Fibroblast of skin of left biceps (primary cell): ENCODE measurements at regions not wholly inside any gene's neighbourhood (a gene's known extent, or its start where the extent isn't known, plus 50 kb on each side); places are given as distances from the start of the nearest gene placed in this dataset.
A peak's percentile ranks its signal among the peaks of the same experiment; 100 is the strongest.

Experiments used
- DNase-seq, 2 experiments: peaks; one replicate each; pipeline ENCODE4 v3.0.0-alpha.2; 2013; ENCODE audit warnings: low read depth in 2 of 2

DNA sequence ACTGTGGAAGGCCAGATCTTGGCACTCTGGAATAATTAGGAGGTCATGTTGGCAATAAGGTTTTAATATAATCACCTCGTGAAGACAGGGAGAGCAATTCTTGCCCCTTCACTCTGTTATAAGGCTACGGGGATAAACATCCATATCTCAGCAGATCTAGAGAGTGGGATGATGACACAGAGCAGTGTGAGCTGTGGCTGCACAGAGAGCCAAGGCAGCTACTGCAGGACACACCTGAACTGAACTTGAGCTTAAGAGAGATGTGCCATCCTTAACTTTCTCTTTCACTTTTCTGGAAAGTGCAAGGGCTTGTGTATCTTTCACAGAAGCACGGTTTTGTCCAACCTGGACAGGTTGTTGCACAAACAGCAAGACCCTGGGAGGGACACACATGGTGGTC, 174.7 kb downstream of the GATA3 start:
- DNase-seq, result no peak

DNA sequence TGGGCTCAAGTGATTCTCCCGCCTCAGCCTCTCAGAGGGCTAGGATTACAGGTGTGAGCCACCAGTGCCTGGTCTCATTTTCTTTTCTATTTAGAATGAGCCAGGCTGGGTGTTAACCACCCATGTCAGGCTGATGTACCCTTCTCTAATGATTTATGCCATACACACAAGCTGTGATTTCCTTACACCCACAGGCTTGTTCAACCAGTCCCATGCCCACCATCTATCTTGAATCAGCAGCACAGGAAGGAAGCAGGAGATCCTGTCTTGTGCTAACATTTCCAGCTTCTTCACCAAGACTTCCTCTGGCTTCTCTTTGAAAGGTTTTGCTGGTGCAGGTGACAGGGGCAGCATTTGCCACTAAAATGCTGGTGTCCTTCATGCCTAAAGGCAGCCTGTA, 176.4 kb downstream of the GATA3 start:
- no peak for DNase-seq

- DNase-seq, result no peak
These were observed 178.6 kb downstream of the GATA3 start for GRCh38 chr10:8233049-8233448.

DNA sequence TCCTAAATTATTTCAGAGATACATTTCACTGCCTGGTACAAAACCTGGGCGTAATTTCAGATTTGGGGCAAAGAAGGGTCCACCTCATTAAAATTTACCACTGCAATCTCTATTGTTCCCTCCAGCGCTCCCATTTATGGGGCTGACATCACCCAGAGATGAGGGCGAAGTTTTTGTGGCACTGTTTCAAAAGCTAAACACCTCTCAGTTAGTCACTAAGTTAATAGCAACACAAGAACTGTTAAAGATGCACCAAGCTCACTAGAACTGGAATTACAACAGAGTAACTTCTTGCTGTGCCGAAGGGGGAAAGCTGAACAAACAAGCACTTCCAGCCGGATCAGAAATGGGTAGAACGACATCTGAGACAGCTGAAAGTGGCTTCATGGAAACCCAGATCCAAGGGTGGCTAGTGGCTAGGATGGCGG, 179.4 kb downstream of the GATA3 start:
- no peak for DNase-seq

DNA sequence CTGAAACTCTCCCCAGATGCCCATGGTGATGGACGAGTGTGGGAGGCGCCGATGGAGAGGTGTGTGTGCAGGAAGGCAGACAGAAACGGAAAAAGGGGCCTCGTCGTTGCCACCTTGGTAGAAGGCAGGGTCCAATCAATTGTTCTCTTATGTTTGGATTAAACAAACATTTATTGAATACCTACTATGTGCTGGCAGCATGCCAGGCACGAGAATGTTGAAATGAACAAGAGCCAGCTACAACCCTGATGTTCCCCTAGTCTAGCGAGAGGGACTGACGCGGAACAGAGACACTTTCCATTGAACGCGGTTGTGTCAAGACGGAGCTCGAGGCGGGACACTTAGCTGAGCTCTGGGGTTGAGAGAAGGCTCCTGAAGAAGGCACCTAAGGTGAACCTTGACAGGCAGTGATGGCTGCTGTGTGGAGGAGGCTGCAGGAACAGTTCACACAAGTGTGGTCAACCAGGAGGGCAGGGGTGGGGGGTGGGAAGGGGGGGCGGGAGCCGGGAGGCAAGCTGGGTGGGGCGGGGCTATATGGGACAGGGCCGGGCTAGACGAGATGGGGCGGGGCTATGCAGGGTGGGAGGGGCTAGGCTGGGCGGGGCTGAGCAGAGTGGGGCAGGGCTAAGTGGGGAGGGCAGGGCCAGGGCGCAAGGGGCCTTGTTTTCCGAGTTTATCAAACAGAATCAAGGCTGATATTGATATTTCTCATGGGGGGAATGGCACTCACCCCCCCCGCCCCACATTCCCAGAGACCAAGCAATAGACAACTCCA, 181.0 kb downstream of the GATA3 start:
- no peak for DNase-seq

DNA sequence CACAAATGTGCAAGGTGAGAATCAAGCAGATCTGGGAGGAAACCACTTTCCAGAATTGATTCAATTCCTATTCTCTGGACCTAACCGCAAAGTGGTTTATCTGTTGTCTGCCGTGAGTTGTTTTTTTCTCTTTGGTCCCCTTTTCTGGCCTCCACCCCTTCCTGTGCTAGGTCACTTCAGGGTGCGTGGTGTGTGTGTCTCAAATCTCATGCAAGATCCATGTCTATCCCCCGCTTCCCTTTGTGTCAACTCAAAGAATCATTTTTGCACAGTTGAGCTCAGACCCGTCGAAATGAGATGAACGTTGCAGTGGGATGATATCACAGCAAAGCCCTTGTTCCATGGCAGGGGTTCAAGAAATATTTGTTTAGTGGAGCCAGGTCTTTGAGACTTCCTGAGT, 184.5 kb downstream of the GATA3 start:
- no peak for DNase-seq

GRCh38 chr10:8240861-8241260, 186.4 kb downstream of the GATA3 start:
- DNase-seq, result no peak

GRCh38 chr10:8242295-8242872, 187.9 kb downstream of the GATA3 start:
- DNase-seq, result no peak

DNA sequence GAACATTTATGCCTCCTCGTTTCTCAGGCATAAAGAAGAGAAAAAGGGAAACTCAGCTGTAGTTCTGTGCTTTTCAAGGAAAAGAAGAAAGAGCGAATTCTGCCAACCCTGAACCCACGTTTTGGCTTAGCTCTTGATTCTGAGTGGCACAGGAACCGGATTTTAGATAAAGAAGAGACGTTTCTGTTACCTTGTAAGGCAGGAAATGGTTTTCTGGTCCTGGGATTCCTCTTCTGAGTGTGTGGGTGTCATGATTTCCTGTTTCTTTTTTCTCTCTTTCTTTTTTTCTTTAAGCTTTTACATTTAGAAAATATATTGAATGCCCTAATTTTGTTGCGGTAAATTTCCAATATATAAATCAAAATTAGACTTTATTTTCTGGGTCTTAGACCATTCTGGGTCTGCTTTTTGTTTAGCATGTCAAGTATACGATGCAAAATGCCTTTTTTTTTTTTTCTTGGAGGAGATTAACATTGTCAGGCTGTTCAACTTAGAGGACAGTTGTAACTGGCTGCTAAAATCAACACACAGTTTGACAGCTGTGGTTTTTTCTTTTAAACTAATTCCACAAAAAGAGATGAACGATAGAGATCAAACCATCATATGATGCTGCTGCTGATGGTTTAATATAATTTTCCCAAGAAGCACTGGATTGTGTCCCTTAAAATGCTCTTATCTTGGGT, 190.8 kb downstream of the GATA3 start:
- DNase-seq, result no peak

DNA sequence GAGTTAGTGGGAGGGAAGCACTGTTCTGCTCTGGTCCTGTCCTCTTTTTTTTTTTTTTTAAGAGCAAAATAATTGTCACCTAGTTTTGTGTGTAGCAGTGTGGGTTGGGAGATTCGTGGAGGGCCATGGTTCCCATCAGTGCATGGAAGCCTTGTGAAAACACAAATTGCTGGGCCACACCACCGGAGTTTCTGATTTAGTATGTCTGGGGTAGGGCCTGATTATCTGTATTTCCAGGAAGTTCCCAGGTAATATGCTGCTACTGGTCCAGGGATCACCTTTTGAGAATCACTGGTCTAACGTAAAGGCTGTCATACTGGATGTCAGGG, 191.3 kb downstream of the GATA3 start:
- no peak for DNase-seq

- DNase-seq, result no peak
These were observed 192.1 kb downstream of the GATA3 start for GRCh38 chr10:8246548-8246947.

- DNase-seq, result no peak
These were observed 192.7 kb downstream of the GATA3 start for GRCh38 chr10:8247191-8247590.

- DNase-seq, result no peak
These were observed 194.4 kb downstream of the GATA3 start for GRCh38 chr10:8248868-8249267.

DNA sequence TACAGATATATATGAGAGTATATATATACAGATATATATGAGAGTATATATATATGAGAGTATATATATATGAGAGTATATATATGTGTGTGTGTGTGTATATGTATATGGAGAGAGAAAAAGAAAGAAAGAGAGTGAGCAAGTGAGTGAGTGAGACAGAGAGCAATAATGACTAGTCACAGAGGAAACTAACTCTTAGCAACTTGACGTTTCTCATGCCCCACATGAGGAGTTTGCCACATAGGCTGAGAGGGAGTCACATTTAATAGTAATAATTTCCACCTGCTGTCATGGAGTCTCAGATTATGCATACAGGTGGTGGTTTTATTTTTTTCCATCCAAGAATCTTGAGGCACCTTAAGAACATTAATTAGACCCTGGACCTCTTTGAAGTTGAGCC, 199.9 kb downstream of the GATA3 start:
- DNase-seq, result no peak

DNA sequence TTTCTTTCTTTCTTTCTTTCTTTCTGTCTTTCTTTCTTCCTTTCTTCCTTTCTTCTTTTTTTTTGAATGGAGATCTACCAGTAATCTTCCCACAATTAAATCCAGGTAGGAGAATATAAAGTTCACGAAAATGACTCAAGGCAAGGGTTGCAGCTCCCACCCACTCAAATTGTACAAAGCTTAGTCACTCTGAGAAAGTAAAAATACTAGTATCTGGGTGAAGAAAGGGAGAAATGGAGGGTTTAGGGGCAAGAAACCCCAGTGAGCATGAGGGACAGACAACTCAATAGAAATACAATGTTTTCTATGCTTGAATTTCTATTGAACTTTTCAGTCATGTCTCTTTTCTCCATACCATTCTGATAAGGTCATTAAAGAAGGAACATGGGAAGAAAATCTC, 200.8 kb downstream of the GATA3 start:
- no peak for DNase-seq

DNA sequence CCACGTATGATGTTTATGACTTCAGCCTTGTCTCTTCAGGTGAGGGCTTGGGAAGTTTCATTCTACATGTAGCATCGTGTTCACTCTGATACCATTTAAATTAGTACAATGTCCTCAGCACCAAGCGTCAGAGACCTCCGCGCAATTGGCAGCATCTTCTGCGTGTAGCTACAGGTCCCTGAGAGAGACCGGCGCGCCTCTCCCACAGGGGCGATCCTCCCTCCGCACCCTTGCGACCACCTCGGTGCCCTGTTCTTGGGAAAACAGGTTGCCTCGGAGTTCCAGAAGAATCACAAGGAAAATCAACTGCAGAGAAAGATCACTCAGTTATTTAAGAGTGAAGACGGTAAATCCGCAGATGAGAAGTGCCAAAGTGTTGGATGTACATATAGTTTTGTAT, 206.2 kb downstream of the GATA3 start:
- no peak for DNase-seq

- no peak for DNase-seq
These were observed 207.8 kb downstream of the GATA3 start for GRCh38 chr10:8262317-8262716.

- no peak for DNase-seq
These were observed 215.5 kb downstream of the GATA3 start for GRCh38 chr10:8269976-8270375.

- DNase-seq, result no peak
These were observed 218.4 kb downstream of the GATA3 start for GRCh38 chr10:8272794-8273425.

- DNase-seq, result no peak
These were observed 219.3 kb downstream of the GATA3 start for GRCh38 chr10:8273749-8274148.

- no peak for DNase-seq
These were observed 221.4 kb downstream of the GATA3 start for GRCh38 chr10:8275911-8276310.

DNA sequence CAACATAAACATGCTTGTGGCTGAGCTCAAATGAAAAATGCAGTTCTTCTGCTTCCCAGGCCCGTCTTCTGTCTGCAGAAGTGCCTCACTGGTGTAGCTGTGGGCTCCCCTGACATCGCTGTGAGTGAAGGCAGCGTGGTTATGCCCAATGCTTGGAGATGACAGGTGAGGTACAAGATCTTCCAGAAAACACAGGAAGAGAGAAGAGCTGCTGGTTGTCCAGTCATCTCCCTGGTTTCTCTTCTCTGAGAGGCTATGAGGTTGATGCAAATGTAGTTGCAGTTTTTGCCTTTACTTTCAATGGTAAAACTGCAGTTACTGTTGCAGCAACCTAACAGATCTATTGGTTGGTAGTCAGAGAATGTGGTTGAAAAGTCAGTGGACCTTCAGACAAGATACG, 223.6 kb downstream of the GATA3 start:
- DNase-seq, result no peak

DNA sequence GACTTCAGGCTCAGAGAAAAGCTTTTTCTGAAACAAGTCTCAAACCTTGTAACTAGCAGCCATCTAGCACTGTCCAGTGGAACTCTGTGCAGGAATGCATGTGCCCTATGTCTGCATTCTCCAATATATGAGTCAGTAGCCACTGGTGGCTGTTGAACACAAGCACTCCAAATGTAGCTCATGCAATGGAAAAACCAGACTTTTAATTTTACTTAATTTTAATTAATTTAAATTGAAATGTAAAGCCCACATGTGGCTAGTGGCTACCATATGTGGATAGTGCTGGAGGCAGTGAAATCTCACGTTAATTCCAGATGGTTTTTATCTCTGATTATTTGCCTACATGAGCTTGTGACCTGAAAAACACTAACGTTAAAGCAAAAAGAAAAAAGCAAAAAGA, 225.1 kb downstream of the GATA3 start:
- DNase-seq, result peak; percentile 0 to 1
